ENCODE measurements at regions not wholly inside any gene's neighbourhood (a gene's known extent, or its start where the extent isn't known, plus 50 kb on each side); places are given as distances from the start of the nearest gene placed in this dataset.

- TF ChIP-seq, protein P1, sequence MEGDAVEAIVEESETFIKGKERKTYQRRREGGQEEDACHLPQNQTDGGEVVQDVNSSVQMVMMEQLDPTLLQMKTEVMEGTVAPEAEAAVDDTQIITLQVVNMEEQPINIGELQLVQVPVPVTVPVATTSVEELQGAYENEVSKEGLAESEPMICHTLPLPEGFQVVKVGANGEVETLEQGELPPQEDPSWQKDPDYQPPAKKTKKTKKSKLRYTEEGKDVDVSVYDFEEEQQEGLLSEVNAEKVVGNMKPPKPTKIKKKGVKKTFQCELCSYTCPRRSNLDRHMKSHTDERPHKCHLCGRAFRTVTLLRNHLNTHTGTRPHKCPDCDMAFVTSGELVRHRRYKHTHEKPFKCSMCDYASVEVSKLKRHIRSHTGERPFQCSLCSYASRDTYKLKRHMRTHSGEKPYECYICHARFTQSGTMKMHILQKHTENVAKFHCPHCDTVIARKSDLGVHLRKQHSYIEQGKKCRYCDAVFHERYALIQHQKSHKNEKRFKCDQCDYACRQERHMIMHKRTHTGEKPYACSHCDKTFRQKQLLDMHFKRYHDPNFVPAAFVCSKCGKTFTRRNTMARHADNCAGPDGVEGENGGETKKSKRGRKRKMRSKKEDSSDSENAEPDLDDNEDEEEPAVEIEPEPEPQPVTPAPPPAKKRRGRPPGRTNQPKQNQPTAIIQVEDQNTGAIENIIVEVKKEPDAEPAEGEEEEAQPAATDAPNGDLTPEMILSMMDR (IDR thresholded peaks at IDR 0.05), result no peak
- no peak for TF ChIP-seq EP300 (IDR thresholded peaks at IDR 0.05)
- TF ChIP-seq POLR2A (IDR thresholded peaks at IDR 0.05), result no peak
- TF ChIP-seq POLR2AphosphoS5 (IDR thresholded peaks at IDR 0.05), result no peak
Observed at GRCh38 chr12:34302131-34302885, 280.0 kb downstream of the ALG10 start.

All from stomach (tissue), 4 donors.